ENCODE measurements at regions not wholly inside any gene's neighbourhood (a gene's known extent, or its start where the extent isn't known, plus 50 kb on each side); places are given as distances from the start of the nearest gene placed in this dataset.

DNA sequence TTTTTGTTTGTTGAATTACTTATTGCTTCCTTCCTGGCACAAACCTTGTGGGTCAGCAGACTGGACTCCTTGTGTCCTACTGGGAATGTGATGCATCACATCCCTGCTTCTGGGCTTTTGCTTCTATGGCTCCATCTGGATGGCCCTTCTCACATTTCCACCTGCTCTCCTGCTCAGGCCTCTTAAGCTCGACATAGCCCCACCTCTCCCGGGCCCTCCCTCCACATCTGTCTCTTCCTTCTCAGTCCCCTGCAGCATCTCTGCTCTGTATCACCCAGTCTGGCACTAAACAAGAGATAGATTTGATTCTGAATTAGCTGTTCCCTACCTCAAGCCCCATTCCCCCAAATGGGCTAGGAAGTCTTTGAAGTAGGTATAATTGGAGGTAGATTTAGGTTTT, 356.8 kb downstream of the DHX35 start:
- DNase-seq: no peak

DNA sequence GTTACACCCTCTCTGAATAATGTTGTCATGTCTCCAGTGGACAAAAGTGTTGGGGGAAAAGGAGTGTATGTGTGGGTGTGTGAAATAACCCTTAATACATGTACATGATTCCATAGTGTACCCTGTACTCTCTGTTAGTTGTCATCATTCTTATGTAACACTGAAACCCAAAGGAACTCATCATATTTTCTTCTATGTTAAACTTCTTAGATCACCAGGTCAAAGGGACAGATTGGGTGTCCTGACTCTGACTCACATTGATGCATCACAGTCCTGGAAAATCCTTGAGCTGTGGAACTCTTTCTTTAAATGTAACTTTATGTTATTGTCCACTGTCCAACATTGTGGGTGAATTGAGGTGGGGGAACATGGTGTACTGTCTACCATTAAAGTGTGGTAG, 350.5 kb downstream of the DHX35 start:
- no peak for DNase-seq

DNA sequence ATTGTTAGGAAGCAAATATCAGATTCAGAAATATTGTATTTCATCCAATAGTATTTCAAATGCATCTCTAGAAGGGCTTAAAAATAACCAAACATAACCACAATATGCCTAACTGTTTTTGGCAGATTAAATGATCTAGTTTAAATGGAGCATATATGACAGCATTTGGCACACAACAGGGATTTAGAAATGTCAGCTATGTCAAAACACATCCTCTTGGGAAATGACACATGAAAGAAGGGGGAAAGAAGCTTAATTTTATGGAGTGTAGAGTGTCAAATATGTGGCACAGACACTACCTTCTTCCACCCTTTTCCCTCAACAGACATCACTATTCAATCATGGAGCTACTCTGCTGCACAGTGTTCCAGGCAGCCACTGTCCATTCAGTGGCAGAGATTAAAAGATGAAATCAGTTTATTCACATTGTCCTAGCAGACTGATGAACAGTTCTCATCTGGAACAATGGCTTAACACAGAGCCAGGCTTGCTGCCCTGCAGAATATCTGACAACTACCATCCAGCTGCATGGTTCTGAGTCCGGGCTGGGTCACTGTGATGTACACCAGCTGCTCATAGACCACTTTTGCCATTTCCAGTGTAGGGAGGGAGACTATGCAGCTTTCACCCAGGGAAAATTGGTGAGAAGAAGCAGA, 349.8 kb downstream of the DHX35 start:
- DNase-seq: no peak

DNA sequence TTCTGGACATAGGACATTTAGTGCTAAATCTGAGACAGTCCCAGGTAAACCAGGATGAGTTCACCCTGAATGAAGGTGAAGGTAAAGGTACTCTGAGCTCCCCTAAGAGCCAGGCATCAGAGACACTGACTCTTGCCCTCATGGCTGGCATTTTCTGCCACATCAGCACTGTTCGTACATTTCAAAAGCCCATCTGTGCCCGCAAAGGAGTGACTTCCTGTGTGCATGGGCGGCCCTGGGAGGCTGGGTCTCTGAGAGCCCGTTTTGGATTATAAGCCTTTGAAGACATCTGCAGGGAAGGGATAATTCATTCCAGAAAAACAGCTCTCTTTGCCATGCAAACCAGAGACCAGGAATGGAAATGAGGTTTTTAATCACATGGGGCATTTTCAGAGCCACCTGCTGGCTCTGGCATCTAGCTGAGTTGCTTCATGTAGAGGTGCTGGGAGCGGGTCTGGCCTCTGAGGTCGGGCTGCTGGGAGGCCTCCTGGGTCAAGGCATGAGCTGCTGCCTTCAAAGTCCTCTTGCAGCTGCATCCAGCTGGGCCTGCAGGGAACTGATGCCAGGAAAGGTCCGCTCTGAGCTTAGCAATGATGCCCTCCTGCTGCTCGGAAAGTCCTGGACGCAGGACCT, 348.3 kb downstream of the DHX35 start:
- no peak for DNase-seq

DNA sequence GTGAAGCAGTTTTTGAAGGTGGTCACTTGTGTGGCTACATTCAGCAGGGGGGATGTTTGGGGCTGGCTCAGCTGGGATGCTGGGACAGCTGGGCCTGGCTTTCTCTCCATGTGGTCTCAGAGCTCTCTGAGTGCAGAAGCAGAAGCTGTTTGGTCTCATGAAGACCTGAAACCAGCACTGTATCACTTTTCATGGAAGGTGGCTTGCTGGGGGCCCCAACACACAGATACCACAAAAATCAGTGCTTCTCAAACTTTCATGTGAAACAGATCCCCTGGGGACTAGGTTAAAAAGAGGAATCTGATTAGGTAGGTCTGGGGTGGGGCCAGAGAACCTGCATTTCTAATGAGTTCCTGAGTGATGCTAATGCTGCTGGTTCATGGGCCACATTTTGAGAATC, 347.3 kb downstream of the DHX35 start:
- DNase-seq: no peak

DNA sequence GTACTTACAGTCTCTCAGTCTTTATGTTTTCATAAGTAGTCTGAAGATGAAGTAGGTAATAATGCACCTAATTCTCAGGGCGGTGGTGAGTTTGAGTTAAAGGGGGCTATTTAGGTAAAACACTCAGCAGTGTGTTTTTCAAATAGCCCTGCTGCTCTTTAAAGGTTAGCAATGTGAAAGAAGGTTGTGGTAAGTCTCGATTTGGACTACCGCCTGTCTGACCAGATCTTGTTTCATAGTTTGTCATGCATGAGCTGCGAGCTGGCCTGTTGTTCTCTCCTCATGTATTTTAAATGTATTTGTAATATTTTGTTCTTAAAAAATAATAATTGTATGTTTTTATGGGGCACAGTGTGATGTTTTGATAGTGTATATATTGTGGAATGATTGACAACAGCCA, 340.2 kb downstream of the DHX35 start:
- no peak for DNase-seq

DNA sequence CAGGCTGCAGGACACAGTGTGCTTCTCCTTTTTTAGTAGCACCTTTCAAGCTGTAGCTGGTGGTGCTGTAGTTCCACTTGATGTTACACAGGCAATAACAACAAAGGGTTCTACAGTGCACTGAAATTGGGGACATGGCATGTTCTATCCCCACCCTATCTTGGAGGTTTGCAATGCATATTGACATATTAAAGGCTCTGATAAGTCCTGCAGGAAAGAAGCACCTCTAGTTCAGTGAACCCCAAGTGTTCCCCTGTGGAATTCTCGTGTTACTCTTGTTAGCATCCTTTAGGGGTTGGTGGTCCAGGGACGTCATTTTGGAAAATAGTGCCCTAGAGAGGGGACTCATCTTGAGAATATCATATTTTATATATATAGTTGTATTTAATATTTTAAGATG, 337.6 kb downstream of the DHX35 start:
- DNase-seq: no peak

DNA sequence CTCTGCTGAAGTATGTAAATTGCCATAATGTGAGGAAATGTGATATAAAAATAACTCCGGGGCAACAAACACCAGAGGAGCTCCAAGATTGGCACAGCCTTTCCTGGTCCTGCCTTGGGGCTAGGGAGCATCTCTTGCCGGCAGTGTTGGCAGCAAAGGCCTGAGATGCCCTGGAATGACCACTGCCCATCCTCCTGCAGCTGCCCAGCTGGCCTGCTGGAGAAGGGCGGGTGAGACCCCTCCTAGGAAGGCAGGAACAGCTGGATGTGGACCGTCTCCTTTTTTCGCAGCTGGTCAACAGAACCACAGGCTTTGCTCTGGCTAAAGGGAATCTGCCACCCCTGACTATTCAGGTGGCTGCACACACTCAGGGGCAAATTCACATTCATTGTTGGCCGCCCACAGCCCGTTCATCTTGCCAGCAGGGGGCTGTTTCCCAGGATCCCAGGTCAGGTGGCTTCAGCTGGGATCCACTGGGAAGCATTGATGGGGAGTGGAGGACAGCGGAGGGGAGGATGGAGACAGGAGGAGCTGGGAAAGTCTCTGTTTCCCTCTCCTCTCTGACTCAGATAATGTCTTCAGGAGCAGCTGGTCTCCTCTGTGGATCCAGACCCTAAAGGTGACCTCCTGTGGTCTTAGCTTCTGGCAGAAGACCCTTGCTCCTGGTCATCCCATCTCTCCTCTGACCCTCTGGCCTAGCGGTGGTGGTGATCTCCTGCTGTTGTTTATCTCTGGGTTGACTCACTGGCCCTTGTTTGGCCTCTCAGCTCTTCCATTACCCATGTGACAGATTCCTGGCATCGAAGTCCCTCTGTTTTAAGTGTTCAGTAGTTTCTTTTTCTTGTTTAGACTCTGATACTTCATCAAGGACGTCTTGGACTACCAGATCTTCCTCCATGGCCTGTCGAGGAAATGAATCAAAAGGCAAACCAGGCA, 336.7 kb downstream of the DHX35 start:
- no peak for DNase-seq

DNA sequence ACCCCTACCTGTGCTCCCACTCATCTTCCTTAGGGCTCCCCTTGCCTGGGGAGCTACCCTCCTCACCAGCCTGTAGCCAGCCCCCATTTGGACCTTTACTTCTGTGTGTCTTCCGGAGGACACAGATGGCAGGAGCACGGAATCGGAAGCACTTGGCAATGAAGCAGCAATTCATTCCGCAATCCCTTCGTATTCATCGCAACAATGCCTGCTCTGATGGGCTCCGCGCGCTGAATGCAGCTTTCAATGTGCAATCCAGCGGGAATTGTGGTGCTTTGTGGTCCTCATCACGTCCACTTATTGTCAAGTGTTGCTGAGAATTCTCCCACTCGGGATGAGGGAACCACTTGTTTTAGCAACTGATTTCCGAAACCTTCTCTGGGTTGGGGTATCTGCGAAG, 336.0 kb downstream of the DHX35 start:
- no peak for DNase-seq

DNA sequence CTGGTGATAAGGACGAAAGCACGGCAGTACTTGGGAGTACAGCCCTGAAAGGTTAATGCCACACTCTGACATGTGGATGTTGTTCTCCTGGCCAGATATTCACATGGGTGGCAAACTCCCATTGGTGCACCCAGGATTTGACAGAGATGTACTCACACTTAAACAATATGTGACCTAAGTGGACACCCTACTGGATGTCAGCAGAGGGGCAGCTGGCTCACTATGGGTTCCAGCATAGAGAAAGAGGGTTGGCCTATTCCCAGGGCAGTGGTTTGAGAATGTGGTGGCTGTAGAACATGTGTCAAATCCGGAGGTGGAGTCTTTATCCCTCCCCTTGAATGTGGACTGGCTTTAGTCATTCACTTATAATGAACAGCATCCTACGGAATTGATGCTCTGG, 333.2 kb downstream of the DHX35 start:
- DNase-seq: no peak

DNA sequence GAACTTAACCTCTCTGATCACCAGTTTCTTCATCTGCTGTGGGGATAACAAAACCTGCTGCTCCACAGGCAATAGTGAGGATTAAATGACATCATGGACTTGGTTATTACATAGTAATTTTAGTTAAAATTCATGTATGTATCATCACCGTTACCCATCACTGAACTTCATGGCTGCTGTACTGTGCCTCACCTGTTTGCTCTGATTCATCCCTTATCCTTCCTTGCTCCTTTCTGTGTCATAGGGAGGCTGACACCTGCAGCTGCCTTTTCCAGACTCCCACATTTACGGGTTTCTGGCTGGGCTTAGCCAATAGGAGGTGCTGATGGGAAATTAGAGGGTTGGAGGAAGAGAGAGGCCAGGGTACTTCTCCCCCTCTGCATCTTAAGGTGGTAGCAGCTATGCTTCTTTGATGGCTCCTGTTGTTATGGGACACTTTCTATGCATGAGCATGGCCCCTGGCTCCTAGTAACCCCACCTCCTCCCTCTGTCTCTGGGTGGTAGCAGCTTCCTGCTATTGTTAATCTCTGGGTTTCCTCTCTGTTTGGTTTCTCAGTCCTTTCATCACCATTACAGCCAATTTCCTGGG, 332.1 kb downstream of the DHX35 start:
- DNase-seq: no peak

DNA sequence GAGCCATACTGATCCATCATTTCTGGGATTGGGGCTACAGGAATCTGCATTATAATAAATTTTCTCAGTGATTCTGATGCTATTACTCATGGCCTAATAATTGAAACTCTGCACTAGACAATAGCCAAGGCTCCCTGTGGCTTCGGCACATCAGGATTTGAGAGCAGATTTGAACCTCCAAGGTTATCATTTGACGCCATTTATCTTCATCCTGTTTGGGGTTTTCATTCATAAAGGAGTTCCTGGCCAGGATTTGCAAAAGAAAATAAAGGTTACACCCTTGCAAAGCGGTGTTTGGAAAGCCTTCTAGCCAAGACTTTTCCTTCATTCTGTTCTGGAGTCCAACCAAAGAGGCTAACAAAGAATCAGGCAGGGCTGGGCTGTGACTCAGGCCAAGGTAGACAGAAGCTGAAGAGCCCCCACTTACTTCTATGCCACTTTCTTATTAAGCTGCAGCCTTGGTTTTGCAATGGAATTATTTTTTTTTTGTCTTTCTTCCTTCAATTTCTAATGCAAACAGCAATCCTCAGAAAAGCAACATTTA, 330.1 kb downstream of the DHX35 start:
- no peak for DNase-seq

DNA sequence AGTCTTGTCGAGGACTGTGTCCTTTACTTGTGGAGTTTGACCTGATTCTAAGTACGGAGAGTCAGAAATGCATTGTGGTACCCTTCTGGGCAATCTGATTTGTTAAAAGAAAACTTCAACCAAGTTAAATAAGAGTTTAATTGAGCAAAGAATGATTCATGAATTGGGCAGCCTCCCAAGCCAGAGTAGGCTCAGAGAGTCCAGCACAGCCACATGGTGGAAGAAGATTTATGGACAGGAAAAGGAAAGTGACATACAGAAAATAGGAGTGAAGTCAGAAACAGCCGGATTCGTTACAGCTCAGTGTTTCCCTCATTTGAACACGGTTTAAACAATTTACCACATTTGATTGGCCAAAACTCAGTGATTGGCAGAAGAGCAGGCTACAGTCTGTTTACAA, 329.2 kb downstream of the DHX35 start:
- no peak for DNase-seq

DNA sequence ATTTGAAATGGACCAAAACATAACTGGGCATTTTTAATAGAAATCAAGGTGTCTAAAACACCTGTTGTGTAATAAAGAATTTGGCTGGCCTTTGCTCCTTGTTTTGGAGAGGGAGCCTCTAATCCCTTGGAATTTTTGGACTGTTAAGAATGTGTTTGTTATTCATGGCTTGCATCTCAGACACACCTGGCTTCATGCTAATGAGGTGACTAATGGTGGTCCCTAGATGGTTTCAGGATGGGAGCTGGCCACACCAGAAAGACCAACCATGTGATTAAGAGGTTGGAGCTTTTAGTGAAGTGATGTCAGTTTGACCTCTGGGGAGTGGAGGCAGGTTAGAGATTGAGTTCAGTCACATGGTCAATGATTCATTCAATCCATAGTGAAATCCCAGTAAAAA, 328.4 kb downstream of the DHX35 start:
- no peak for DNase-seq

DNA sequence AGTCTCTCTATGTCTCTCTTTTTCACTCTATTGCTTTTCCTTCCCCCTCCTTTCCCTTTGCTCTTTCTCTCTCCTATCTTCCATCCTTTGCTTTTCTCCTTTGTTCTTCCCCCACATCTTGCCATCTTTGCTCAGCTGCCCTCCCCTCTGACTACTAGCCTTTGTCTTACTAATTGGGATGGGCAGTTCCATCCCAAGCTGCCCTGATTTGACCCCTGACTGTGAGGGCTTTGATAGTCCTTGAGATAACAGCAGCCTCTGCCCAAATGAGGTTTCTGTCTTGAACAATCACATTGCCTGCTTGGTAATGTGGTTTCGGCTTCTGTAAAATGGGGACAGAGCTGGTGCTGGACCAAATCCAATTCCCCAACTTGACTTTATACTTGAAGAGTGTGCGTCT, 327.7 kb downstream of the DHX35 start:
- no peak for DNase-seq

DNA sequence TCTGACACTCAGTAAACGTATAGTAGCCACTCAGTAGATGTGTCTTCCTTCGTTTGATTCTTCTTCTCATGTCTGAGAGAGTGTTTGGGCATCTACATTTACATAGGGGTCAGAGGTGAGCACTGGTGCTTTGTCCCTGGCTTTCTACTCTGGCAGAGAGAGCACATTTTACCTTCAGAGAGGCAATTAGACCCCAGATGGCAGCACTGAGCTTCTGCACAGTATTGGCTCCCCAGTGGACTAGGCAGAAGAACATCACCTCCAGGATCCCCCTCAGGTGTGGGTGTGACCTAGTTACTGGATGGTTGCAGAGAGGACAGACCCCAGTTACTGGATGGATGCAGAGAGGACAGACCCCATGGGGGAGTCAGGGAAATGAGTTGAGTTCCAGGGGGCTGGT, 327.2 kb downstream of the DHX35 start:
- DNase-seq: no peak

DNA sequence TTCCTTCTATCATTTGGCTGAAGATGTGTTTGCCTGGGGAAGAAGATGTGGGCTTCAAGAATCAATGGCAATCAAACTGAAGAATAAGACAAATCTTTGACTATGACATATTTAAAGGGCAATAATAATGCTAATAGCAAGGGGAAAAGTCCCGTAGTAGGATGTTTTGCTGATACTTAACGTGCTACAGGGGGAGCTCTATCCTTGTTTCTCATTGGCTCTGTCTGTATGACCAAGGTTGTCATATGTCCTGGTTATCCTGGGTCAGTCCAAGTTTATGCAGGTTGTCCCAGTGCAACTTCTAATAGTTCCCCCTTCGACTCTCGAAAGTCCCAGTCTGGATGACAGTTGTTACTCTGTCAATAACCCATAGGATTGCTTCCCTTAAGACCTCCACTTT, 321.3 kb downstream of the DHX35 start:
- no peak for DNase-seq

DNA sequence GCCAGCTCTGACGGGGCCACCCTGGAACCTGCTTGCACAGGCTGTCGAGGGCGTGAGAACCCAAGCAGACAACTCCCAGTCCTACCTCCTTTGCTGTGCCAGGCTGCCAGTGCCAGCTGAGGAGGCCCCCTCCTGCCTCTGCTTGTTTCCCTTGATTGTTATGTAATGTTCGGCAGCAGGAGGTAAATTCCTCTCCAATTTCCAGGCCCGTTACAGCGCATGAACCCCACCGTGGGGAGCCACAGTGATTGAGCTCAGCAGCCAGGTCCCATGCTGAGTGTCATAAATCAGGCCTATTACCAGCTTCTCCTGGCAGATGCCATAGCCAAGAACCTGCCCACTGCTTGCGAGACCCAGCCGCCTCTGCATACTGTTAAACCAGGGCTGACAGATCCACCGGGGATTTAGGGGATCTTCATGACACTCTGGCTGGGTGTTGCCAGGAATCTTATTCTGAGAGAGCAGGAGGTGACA, 320.5 kb downstream of the DHX35 start:
- DNase-seq: no peak

DNA sequence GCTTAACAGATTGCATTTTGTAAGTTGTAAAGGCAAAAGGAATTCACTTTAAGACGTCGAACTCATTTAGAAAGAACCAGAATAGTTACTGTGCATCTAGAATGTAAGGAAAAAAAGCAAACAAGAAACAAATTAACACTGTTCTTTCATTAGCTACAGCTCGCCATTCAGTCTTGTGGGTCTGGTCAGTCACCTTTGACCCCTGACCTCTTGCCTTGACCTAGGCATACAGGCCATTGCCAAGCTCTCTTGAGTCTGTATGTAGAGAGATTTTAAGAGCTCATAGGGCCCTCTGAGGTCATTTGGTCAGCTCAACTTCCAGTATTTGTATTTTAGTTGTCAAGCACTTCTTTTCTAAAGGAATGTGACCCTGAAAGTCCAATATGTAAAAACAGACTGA, 318.7 kb downstream of the DHX35 start:
- no peak for DNase-seq

DNA sequence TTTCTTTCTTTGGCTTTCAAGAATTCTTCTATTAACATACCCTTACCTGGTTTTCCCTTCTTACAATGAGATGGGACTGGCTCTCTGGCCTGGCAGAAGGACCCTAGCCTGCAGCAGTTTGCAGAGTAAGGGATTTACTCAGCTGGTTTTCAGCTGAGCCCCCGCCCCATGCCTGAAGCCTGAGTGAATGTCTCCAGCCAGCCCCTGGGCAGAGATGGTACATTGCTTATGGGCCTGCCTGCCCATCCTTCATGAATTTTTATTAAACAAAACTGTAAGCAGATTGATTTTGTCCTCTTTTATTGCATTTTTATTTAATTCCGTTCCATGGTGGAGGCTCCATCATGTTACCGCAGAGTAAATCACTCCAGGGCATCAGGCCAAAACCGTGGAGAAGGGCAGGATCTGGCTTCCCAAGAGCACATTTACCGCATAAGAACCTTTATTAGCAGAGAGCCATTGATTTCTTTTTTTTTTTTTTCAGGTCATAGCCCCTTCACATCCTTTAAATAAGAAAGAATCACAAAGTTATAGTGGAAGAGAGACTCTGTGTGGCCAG, 316.2 kb downstream of the DHX35 start:
- no peak for DNase-seq

DNA sequence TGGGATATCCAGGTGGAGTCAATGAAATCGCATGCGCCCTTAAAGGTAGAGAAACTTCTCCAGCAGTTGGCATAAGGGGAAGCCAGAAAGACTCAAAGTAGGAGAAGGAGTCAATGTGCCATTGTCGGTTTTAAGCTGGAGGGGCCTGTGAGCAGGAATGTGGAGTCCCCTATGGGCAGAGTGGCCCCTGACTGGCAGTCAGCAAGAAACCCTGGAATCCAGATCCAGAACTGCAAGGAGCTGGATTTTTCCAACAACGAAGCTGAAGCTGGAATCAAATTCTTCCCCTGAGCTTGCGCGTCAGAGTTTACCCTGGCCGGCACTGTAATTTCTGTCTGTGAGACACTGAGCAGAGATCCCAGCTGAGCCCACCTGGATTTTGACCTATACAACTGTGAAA, 315.0 kb downstream of the DHX35 start:
- DNase-seq: no peak

DNA sequence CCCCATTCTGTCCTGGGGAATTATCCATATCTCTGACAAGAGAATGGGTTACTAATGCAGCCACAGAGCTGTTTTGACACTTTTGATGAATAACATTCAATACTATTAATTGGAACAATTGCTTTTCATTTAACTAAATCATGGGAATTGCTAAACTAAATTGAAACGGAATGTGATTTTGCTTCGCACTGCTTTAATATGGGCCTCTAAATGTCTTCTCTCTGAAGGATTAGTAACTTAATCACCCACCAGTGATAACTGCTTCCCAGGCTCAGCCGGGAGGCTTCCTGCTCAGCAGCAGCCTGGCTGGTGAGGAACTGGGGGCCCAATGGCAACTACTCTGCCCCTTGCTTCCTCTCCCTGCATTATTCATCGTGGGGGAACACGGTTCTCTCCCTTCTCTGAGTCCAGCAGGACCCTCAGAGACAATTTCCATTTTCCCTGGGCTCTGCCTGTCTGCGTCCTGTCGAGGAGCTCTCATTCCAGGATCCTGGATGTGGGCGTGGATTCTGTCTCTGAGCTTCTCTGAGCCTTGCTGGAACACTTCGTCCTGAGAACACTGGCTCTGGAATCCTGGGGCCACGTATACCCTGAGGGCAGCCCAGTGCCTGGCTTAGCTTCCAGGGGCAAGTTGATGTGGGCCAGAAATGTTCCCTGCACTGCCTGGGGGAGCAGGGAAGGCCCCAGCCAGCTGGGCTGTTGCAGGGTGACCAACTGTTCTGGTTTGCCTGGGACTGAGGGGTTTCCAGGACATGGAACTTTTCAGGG, 308.9 kb downstream of the DHX35 start:
- DNase-seq: no peak

Data from 8988T (cell line).